HG02610 (cell line): ENCODE measurements at regions not wholly inside any gene's neighbourhood (a gene's known extent, or its start where the extent isn't known, plus 50 kb on each side); places are given as distances from the start of the nearest gene placed in this dataset.

Source experiments
- ATAC-seq: cut with Tn5 transposase; IDR thresholded peaks from one replicate; pipeline ENCODE4 v1.9.1; 2021; ENCODE audit warnings: mild to moderate bottlenecking, moderate library complexity; ENCODE audit not compliant: unreplicated experiment

- ATAC-seq: no peak
These were observed 670.5 kb upstream of the ARGLU1 start for GRCh38 chr13:107238262-107238981.

GRCh38 chr13:107234319-107235073 is 666.6 kb upstream of the ARGLU1 start:
- ATAC-seq: no peak

GRCh38 chr13:107233541-107233940 is 665.6 kb upstream of the ARGLU1 start:
- no peak for ATAC-seq

- ATAC-seq: no peak
These were observed 664.0 kb upstream of the ARGLU1 start for GRCh38 chr13:107231944-107232343.

GRCh38 chr13:107223867-107224266 is 655.9 kb upstream of the ARGLU1 start:
- ATAC-seq: no peak

GRCh38 chr13:107222597-107222996 is 654.7 kb upstream of the ARGLU1 start:
- no peak for ATAC-seq

- ATAC-seq: no peak
These were observed 652.3 kb upstream of the ARGLU1 start for GRCh38 chr13:107220245-107220644.

GRCh38 chr13:107217251-107217650 is 649.3 kb upstream of the ARGLU1 start:
- ATAC-seq: no peak

- ATAC-seq: no peak
These were observed 648.3 kb upstream of the ARGLU1 start for GRCh38 chr13:107216046-107216755.

GRCh38 chr13:107211073-107211472 is 643.1 kb upstream of the ARGLU1 start:
- peak; percentile 97 for ATAC-seq

- no peak for ATAC-seq
These were observed 642.7 kb upstream of the ARGLU1 start for GRCh38 chr13:107210723-107211030.

GRCh38 chr13:107209824-107210722 is 642.1 kb upstream of the ARGLU1 start:
- no peak for ATAC-seq

- ATAC-seq: no peak
These were observed 641.0 kb upstream of the ARGLU1 start for GRCh38 chr13:107208889-107209288.

- peak; percentile 95 for ATAC-seq
These were observed 637.6 kb upstream of the ARGLU1 start for GRCh38 chr13:107205318-107206104.

GRCh38 chr13:107203146-107203847 is 635.4 kb upstream of the ARGLU1 start:
- peak; percentile 48 for ATAC-seq

GRCh38 chr13:107202371-107203023 is 634.6 kb upstream of the ARGLU1 start:
- no peak for ATAC-seq

GRCh38 chr13:107200491-107200890 is 632.6 kb upstream of the ARGLU1 start:
- ATAC-seq: no peak

GRCh38 chr13:107192289-107192688 is 624.4 kb upstream of the ARGLU1 start:
- ATAC-seq: no peak

- ATAC-seq: no peak
These were observed 622.1 kb upstream of the ARGLU1 start for GRCh38 chr13:107190065-107190464.
